Neural cell (in vitro differentiated cells): ENCODE measurements at regions not wholly inside any gene's neighbourhood (a gene's known extent, or its start where the extent isn't known, plus 50 kb on each side); places are given as distances from the start of the nearest gene placed in this dataset.

ENCODE experiments used
- EP300 ChIP-seq: fragments of 450-650 bp; conservative IDR thresholded peaks from 2 replicates; pipeline ENCODE4 v1.6.1; 2014; ENCODE audit warnings: antibody characterized with exemption, mild to moderate bottlenecking, moderate library complexity; ENCODE audit not compliant: poor library complexity, severe bottlenecking
- EZH2 ChIP-seq: fragments of 200-600, 300-800 bp; shearing (Covaris generic), sonication (generic); IDR thresholded peaks from 2 replicates; pipeline ENCODE4 v1.6.1; 2014; ENCODE audit warnings: antibody characterized with exemption, low read length, borderline replicate concordance, mild to moderate bottlenecking; ENCODE audit not compliant: insufficient read depth, poor library complexity, severe bottlenecking
- POLR2AphosphoS5 ChIP-seq: IDR thresholded peaks from 2 replicates; pipeline ENCODE4 v1.6.1; 2012
- RAD21 ChIP-seq: fragments of 450-650 bp; conservative IDR thresholded peaks from 2 replicates; pipeline ENCODE4 v1.6.1; 2014; ENCODE audit warnings: antibody characterized with exemption, mild to moderate bottlenecking, moderate library complexity
- SMC3 ChIP-seq: fragments of 450-650 bp; conservative IDR thresholded peaks from 2 replicates; pipeline ENCODE4 v1.6.1; 2014; ENCODE audit warnings: antibody characterized with exemption, mild to moderate bottlenecking, moderate library complexity; ENCODE audit not compliant: poor library complexity
- TAF1 ChIP-seq: IDR thresholded peaks from 2 replicates; pipeline ENCODE4 v1.6.1; 2012; ENCODE audit warnings: low read depth
- TF ChIP-seq, protein P1 (sequence below): fragments of 450-650 bp; IDR thresholded peaks from 2 replicates; pipeline ENCODE4 v1.5.1; 2014; ENCODE audit warnings: antibody characterized with exemption, mild to moderate bottlenecking, moderate library complexity; ENCODE audit not compliant: poor library complexity, severe bottlenecking
- TF ChIP-seq, protein P2 (sequence below): IDR thresholded peaks from 2 replicates; pipeline ENCODE4 v1.6.1; 2012; ENCODE audit warnings: borderline replicate concordance

DNA sequence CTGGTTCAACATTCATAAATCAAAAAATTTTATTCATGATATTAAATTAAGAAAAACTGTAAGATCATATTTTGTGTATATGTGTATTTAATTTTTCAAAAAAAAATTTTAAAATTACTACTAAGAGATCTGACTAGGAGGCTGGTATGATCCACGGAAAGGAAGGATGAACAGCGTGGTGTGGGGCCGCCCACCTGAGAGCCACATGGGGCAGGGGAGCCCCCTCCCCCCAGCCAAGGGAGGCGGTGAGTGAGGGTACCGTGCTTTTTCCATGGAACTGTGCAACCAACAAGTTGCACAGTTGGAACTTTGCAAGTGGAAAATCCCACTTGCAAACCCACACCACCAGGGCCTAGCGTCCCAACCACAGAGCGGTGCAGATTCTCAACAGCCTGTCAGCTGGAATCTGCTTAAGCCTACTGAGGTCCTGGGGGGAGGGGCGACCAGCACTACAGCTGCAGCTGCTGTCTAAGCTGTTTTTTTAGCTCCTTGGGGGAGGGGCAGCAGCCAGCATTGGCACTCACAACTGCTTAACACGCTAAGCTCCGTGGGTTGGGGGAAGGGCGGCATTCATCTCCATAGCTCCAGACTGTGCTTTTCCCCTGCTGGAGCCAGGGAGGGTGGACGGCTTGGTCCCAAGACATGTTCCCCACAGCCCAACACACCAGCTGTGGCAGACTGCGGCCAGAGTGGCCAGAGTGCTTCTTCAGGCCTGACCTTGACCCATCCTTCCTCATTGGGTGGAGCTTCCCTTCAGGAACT is 94.2 kb upstream of the IGFBP3 start:
- TF ChIP-seq POLR2AphosphoS5 (no peak), EP300 (no peak), SMC3 (no peak), EZH2 (no peak), TAF1 (no peak), RAD21 (no peak)
- TF ChIP-seq, protein P1, sequence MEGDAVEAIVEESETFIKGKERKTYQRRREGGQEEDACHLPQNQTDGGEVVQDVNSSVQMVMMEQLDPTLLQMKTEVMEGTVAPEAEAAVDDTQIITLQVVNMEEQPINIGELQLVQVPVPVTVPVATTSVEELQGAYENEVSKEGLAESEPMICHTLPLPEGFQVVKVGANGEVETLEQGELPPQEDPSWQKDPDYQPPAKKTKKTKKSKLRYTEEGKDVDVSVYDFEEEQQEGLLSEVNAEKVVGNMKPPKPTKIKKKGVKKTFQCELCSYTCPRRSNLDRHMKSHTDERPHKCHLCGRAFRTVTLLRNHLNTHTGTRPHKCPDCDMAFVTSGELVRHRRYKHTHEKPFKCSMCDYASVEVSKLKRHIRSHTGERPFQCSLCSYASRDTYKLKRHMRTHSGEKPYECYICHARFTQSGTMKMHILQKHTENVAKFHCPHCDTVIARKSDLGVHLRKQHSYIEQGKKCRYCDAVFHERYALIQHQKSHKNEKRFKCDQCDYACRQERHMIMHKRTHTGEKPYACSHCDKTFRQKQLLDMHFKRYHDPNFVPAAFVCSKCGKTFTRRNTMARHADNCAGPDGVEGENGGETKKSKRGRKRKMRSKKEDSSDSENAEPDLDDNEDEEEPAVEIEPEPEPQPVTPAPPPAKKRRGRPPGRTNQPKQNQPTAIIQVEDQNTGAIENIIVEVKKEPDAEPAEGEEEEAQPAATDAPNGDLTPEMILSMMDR = no peak
- TF ChIP-seq, protein P2, sequence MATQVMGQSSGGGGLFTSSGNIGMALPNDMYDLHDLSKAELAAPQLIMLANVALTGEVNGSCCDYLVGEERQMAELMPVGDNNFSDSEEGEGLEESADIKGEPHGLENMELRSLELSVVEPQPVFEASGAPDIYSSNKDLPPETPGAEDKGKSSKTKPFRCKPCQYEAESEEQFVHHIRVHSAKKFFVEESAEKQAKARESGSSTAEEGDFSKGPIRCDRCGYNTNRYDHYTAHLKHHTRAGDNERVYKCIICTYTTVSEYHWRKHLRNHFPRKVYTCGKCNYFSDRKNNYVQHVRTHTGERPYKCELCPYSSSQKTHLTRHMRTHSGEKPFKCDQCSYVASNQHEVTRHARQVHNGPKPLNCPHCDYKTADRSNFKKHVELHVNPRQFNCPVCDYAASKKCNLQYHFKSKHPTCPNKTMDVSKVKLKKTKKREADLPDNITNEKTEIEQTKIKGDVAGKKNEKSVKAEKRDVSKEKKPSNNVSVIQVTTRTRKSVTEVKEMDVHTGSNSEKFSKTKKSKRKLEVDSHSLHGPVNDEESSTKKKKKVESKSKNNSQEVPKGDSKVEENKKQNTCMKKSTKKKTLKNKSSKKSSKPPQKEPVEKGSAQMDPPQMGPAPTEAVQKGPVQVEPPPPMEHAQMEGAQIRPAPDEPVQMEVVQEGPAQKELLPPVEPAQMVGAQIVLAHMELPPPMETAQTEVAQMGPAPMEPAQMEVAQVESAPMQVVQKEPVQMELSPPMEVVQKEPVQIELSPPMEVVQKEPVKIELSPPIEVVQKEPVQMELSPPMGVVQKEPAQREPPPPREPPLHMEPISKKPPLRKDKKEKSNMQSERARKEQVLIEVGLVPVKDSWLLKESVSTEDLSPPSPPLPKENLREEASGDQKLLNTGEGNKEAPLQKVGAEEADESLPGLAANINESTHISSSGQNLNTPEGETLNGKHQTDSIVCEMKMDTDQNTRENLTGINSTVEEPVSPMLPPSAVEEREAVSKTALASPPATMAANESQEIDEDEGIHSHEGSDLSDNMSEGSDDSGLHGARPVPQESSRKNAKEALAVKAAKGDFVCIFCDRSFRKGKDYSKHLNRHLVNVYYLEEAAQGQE = no peak
